A549 (cell line): ENCODE measurements at regions not wholly inside any gene's neighbourhood (a gene's known extent, or its start where the extent isn't known, plus 50 kb on each side); places are given as distances from the start of the nearest gene placed in this dataset.

Experiments used
- CEBPB ChIP-seq, 2 experiments: fragments of >200 bp in 1 of 2; sonication (Bioruptor Twin) in 1 of 2; formaldehyde crosslinking in 1 of 2; IDR thresholded peaks; 2 replicates each; pipeline ENCODE4 v1.6.1; 2012 to 2016
- EP300 ChIP-seq, 2 experiments: fragments of >200 bp; sonication (Bioruptor Twin); formaldehyde crosslinking; IDR thresholded peaks; 2 replicates in 1 of 2; 3 replicates in 1 of 2; pipeline ENCODE4 v1.6.1; 2016 to 2017
- GATA3 ChIP-seq: IDR thresholded peaks from 2 replicates; pipeline ENCODE4 v1.6.1; 2012; ENCODE audit warnings: borderline replicate concordance
- HOXA7 ChIP-seq: fragments of 250-450 bp; sonication (Bioruptor Pico); IDR thresholded peaks from 2 replicates; pipeline ENCODE4 v1.5.0; 2020; ENCODE audit warnings: mild to moderate bottlenecking, moderate library complexity
- JUN ChIP-seq, 2 experiments: fragments of >200 bp; sonication (Bioruptor Twin); formaldehyde crosslinking; IDR thresholded peaks; 2 replicates in 1 of 2; 3 replicates in 1 of 2; pipeline ENCODE4 v1.6.1; 2016 to 2017
- POLR2A ChIP-seq: IDR thresholded peaks from 2 replicates; pipeline ENCODE4 v1.6.1; 2012; ENCODE audit warnings: mild to moderate bottlenecking, low read length
- RFX5 ChIP-seq: fragments of 450-650 bp; IDR thresholded peaks from 2 replicates; pipeline ENCODE4 v1.7.1; 2014; ENCODE audit warnings: antibody characterized with exemption, mild to moderate bottlenecking, moderate library complexity
- ZC3H11A ChIP-seq: fragments of 450-650 bp; IDR thresholded peaks from 2 replicates; pipeline ENCODE4 v1.6.1; 2014; ENCODE audit warnings: antibody characterized with exemption, mild to moderate bottlenecking
- TF ChIP-seq, protein P1 (sequence below): fragments of 450-650 bp; IDR thresholded peaks from 2 replicates; pipeline ENCODE4 v1.6.1; 2014; ENCODE audit warnings: antibody characterized with exemption
- TF ChIP-seq, protein P2 (sequence below): fragments of >200 bp; sonication (Bioruptor Twin); formaldehyde crosslinking; IDR thresholded peaks from 3 replicates; pipeline ENCODE4 v1.5.1; 2016
- TF ChIP-seq, protein P3 (sequence below): IDR thresholded peaks from 2 replicates; pipeline ENCODE4 v1.6.1; 2012
- TF ChIP-seq, protein P4 (sequence below): fragments of 200-600 bp; sonication (generic); IDR thresholded peaks from 2 replicates; pipeline ENCODE4 v1.6.1; 2016; ENCODE audit warnings: antibody characterized with exemption, mild to moderate bottlenecking, moderate library complexity

DNA sequence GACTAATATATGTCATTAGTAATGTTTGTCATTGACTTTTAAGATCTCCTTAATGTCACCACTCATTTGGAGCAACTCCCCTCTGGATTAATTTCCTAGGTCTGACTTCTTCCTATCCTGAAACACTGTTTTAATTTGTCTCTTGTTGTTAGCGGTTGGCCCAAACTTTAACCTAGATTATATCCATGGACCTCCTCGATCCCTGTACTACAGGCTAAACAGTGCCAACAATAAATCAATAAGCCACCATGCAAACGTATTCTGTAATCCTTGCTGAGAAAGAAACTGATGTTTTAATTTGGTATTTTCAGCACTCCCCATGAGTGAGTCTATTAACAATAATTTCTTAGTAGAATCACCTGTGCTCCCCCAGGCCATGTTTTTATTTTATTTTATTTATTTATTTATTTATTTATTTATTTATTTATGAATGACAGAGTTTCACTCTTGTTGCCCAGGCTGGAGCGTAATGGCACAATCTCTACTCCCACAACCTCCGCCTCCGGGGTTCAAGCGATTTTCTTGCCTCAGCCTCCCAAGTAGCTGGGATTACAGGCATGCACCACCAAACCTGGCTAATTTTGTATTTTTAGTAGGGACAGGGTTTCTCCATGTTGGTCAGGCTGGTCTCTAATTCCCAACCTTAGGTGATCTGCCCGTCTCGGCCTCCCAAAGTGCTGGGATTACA, 204.1 kb downstream of the IL15 start:
- TF ChIP-seq, protein P1, sequence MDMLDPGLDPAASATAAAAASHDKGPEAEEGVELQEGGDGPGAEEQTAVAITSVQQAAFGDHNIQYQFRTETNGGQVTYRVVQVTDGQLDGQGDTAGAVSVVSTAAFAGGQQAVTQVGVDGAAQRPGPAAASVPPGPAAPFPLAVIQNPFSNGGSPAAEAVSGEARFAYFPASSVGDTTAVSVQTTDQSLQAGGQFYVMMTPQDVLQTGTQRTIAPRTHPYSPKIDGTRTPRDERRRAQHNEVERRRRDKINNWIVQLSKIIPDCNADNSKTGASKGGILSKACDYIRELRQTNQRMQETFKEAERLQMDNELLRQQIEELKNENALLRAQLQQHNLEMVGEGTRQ: no peak
- TF ChIP-seq JUN (IDR thresholded peaks at IDR 0.05) (no peak), EP300 (IDR thresholded peaks at IDR 0.05) (no peak), HOXA7 (CRISPR knock-in tag) (no peak), ZC3H11A (no peak), POLR2A (no peak), CEBPB (IDR thresholded peaks at IDR 0.05) (no peak), RFX5 (no peak), GATA3 (no peak)
- TF ChIP-seq, protein P2, sequence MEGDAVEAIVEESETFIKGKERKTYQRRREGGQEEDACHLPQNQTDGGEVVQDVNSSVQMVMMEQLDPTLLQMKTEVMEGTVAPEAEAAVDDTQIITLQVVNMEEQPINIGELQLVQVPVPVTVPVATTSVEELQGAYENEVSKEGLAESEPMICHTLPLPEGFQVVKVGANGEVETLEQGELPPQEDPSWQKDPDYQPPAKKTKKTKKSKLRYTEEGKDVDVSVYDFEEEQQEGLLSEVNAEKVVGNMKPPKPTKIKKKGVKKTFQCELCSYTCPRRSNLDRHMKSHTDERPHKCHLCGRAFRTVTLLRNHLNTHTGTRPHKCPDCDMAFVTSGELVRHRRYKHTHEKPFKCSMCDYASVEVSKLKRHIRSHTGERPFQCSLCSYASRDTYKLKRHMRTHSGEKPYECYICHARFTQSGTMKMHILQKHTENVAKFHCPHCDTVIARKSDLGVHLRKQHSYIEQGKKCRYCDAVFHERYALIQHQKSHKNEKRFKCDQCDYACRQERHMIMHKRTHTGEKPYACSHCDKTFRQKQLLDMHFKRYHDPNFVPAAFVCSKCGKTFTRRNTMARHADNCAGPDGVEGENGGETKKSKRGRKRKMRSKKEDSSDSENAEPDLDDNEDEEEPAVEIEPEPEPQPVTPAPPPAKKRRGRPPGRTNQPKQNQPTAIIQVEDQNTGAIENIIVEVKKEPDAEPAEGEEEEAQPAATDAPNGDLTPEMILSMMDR: no peak
- TF ChIP-seq, protein P3, sequence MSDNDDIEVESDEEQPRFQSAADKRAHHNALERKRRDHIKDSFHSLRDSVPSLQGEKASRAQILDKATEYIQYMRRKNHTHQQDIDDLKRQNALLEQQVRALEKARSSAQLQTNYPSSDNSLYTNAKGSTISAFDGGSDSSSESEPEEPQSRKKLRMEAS: no peak
- TF ChIP-seq, protein P4, sequence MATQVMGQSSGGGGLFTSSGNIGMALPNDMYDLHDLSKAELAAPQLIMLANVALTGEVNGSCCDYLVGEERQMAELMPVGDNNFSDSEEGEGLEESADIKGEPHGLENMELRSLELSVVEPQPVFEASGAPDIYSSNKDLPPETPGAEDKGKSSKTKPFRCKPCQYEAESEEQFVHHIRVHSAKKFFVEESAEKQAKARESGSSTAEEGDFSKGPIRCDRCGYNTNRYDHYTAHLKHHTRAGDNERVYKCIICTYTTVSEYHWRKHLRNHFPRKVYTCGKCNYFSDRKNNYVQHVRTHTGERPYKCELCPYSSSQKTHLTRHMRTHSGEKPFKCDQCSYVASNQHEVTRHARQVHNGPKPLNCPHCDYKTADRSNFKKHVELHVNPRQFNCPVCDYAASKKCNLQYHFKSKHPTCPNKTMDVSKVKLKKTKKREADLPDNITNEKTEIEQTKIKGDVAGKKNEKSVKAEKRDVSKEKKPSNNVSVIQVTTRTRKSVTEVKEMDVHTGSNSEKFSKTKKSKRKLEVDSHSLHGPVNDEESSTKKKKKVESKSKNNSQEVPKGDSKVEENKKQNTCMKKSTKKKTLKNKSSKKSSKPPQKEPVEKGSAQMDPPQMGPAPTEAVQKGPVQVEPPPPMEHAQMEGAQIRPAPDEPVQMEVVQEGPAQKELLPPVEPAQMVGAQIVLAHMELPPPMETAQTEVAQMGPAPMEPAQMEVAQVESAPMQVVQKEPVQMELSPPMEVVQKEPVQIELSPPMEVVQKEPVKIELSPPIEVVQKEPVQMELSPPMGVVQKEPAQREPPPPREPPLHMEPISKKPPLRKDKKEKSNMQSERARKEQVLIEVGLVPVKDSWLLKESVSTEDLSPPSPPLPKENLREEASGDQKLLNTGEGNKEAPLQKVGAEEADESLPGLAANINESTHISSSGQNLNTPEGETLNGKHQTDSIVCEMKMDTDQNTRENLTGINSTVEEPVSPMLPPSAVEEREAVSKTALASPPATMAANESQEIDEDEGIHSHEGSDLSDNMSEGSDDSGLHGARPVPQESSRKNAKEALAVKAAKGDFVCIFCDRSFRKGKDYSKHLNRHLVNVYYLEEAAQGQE: no peak
